Testis (tissue), 2 donors: ENCODE measurements at regions not wholly inside any gene's neighbourhood (a gene's known extent, or its start where the extent isn't known, plus 50 kb on each side); places are given as distances from the start of the nearest gene placed in this dataset.

Source experiments
- DNase-seq: peaks from one replicate; pipeline ENCODE4 v3.0.0-alpha.2; 2019
- H3K27ac ChIP-seq, 2 donors: fragments of 200-600 bp; sonication (generic); one replicate each; pipeline ENCODE4 v1.5.1; 2019
- H3K27me3 ChIP-seq: fragments of 200-600 bp; sonication (generic); one replicate; pipeline ENCODE4 v1.5.1; 2019
- H3K36me3 ChIP-seq: fragments of 200-600 bp; sonication (generic); one replicate; pipeline ENCODE4 v1.5.1; 2017; ENCODE audit warnings: low read depth; ENCODE audit errors: missing control alignments
- H3K4me1 ChIP-seq: fragments of 200-600 bp; sonication (generic); one replicate; pipeline ENCODE4 v1.5.1; 2019
- H3K4me3 ChIP-seq, 2 donors: fragments of 200-600 bp; sonication (generic); one replicate each; pipeline ENCODE4 v1.5.1; 2017 to 2019
- H3K9me3 ChIP-seq: fragments of 200-600 bp; sonication (generic); one replicate; pipeline ENCODE4 v1.5.1; 2017
- CTCF ChIP-seq, 3 experiments: fragments of 450-650 bp in 2 of 3; fragments of 200-600 bp in 1 of 3; sonication (generic) in 1 of 3; IDR thresholded peaks; one replicate each; pipeline ENCODE4 v1.5.1; 2016 to 2019; ENCODE audit warnings: antibody characterized with exemption in 3 of 3, mild to moderate bottlenecking in 2 of 3, moderate library complexity in 1 of 3
- POLR2A ChIP-seq: fragments of 450-650 bp; IDR thresholded peaks from one replicate; pipeline ENCODE4 v1.6.1; 2017; ENCODE audit warnings: antibody characterized with exemption, mild to moderate bottlenecking, moderate library complexity
- WGBS, 2 donors: methylation state at CpG; one replicate each; pipeline ENCODE4 v1.1.5; 2018; 5-methylcytosine and 5-hydroxymethylcytosine counted together
- intact Hi-C: fragments of 100-400 bp; cut with DNase I; formaldehyde crosslinking; loops from one replicate; pipeline ENCODE4 v1.15.1; 2023; ENCODE audit warnings: low total_unique reads

- Histone ChIP-seq H3K27ac (no peak overlapping the region), H3K27me3 (no peaks in the 10 kb centered on the region), H3K4me1 (no peaks in the 10 kb centered on the region), H3K4me3 (no peak overlapping the region), H3K9me3 (no peaks in the 10 kb centered on the region), H3K36me3 (no peaks in the 10 kb centered on the region)
- DNase-seq: no peak
- TF ChIP-seq POLR2A (no peak), CTCF (IDR thresholded peaks at IDR 0.05) (no peak)
- intact Hi-C loops: no loop called here
- WGBS, 2 donors: 80 to 82% methylated on average over 4 of the region's 4 CpGs
These were observed 162.7 kb downstream of the ETV1 start for GRCh38 chr7:13826752-13827151.

GRCh38 chr7:13827716-13828115 is 161.8 kb downstream of the ETV1 start:
- Histone ChIP-seq H3K9me3 (no peaks in the 10 kb centered on the region), H3K27me3 (no peaks in the 10 kb centered on the region), H3K4me3 (no peak overlapping the region), H3K4me1 (no peaks in the 10 kb centered on the region), H3K27ac (no peak overlapping the region), H3K36me3 (no peaks in the 10 kb centered on the region)
- 83 to 84% methylated on average over 5 of the region's 5 CpGs for WGBS, 2 donors
- no peak for DNase-seq
- TF ChIP-seq CTCF (IDR thresholded peaks at IDR 0.05) (no peak), POLR2A (no peak)
- intact Hi-C loops: no loop called here

GRCh38 chr7:13829231-13829630 is 160.2 kb downstream of the ETV1 start:
- intact Hi-C loops: no loop called here
- no peaks in the 10 kb centered on the region for H3K27me3 ChIP-seq
- no peak for DNase-seq
- 90 to 93% methylated on average over 2 of the region's 2 CpGs for WGBS, 2 donors
- no peaks in the 10 kb centered on the region for H3K4me1 ChIP-seq
- TF ChIP-seq CTCF (IDR thresholded peaks at IDR 0.05) (no peak), POLR2A (no peak)
- H3K36me3 ChIP-seq: no peaks in the 10 kb centered on the region
- no peak overlapping the region for H3K4me3 ChIP-seq
- H3K9me3 ChIP-seq: no peaks in the 10 kb centered on the region
- no peak overlapping the region for H3K27ac ChIP-seq

GRCh38 chr7:13829914-13830900 is 159.3 kb downstream of the ETV1 start:
- 69 to 72% methylated on average over 6 of the region's 6 CpGs for WGBS, 2 donors
- DNase-seq: no peak
- TF ChIP-seq POLR2A (no peak), CTCF (IDR thresholded peaks at IDR 0.05) (no peak)
- intact Hi-C loops: no loop called here
- Histone ChIP-seq H3K27me3 (no peaks in the 10 kb centered on the region), H3K9me3 (no peaks in the 10 kb centered on the region), H3K36me3 (no peaks in the 10 kb centered on the region), H3K27ac (no peak overlapping the region), H3K4me1 (no peaks in the 10 kb centered on the region), H3K4me3 (no peak overlapping the region)

GRCh38 chr7:13832346-13832745 is 157.1 kb downstream of the ETV1 start:
- TF ChIP-seq POLR2A: no peak
- no peak for TF ChIP-seq CTCF (IDR thresholded peaks at IDR 0.05)
- no peaks in the 10 kb centered on the region for H3K9me3 ChIP-seq
- no peaks in the 10 kb centered on the region for H3K36me3 ChIP-seq
- no peak for DNase-seq
- no peaks in the 10 kb centered on the region for H3K4me1 ChIP-seq
- no peaks in the 10 kb centered on the region for H3K27me3 ChIP-seq
- no peak overlapping the region for H3K27ac ChIP-seq
- H3K4me3 ChIP-seq: no peak overlapping the region
- intact Hi-C loops: no loop called here
